H1 (cell line): ENCODE measurements at regions not wholly inside any gene's neighbourhood (a gene's known extent, or its start where the extent isn't known, plus 50 kb on each side); places are given as distances from the start of the nearest gene placed in this dataset.

ENCODE experiments used
- CTCF ChIA-PET: fragments of 300-600 bp; sonication (Branson Sonifier 250); formaldehyde crosslinking; loops from one replicate; lab custom pipeline; 2021; ENCODE audit not compliant: partially characterized antibody; lab: Charles Lee
- POLR2A ChIA-PET: fragments of 300-600 bp; sonication (Branson Sonifier 250); formaldehyde crosslinking; loops from one replicate; lab custom pipeline; 2021; ENCODE audit warnings: inconsistent platforms; ENCODE audit not compliant: partially characterized antibody; lab: Charles Lee
- DNase-seq, 2 experiments: peaks; one replicate each; pipeline versions ENCODE4 v3.0.0 to v3.0.0-alpha.2; 2010 to 2022; ENCODE audit warnings: low spot score in 2 of 2, low read depth in 1 of 2, mixed read lengths in 1 of 2
- FAIRE-seq: peaks from 2 replicates; lab custom pipeline; 2011; peaks lifted over from hg19 to GRCh38; lab: Jason Lieb, UNC
- H2AFZ ChIP-seq: 2 replicates; pipeline ENCODE4 v1.8.1; 2012; ENCODE audit warnings: low read length, inconsistent platforms
- H2AK5ac ChIP-seq: 2 replicates; pipeline ENCODE4 v1.6.1; 2013; ENCODE audit warnings: low read depth, low read length
- H2BK120ac ChIP-seq: replicated peaks from 2 replicates; pipeline ENCODE3; 2013; ENCODE audit warnings: low read depth, low read length, inconsistent platforms
- H2BK12ac ChIP-seq: 2 replicates; pipeline ENCODE4 v1.6.1; 2013; ENCODE audit warnings: low read depth, low read length
- H2BK15ac ChIP-seq: 2 replicates; pipeline ENCODE4 v1.6.1; 2013; ENCODE audit warnings: low read length
- H2BK20ac ChIP-seq: 2 replicates; pipeline ENCODE4 v1.6.1; 2013; ENCODE audit warnings: low read length
- H2BK5ac ChIP-seq: 2 replicates; pipeline ENCODE4 v1.6.1; 2013; ENCODE audit warnings: low read depth, low read length
- H3K14ac ChIP-seq: 2 replicates; pipeline ENCODE4 v1.6.1; 2013; ENCODE audit warnings: inconsistent platforms; ENCODE audit not compliant: insufficient read length
- H3K18ac ChIP-seq: 2 replicates; pipeline ENCODE4 v1.6.1; 2013; ENCODE audit warnings: low read length; ENCODE audit errors: extremely low read depth
- H3K23ac ChIP-seq: 2 replicates; pipeline ENCODE4 v1.6.1; 2013; ENCODE audit warnings: inconsistent platforms; ENCODE audit not compliant: insufficient read length
- H3K23me2 ChIP-seq: 2 replicates; pipeline ENCODE4 v1.6.1; 2013; ENCODE audit warnings: low read depth, low read length
- H3K27ac ChIP-seq: 2 replicates; pipeline ENCODE4 v1.6.1; 2011; ENCODE audit warnings: low read depth, low read length, inconsistent platforms
- H3K27me3 ChIP-seq, 4 experiments: replicated peaks in 1 of 4; 1 replicate in 1 of 4; 2 replicates in 3 of 4; pipeline versions ENCODE4 v1.6.1 to v1.8.1; 2011 to 2013; ENCODE audit warnings: low read length in 3 of 4, mild to moderate bottlenecking in 3 of 4, inconsistent platforms in 2 of 4, mixed read lengths in 2 of 4, moderate library complexity in 1 of 4; ENCODE audit not compliant: control insufficient read depth in 3 of 4, insufficient read depth in 3 of 4; ENCODE audit errors: extremely low read depth in 1 of 4
- H3K36me3 ChIP-seq, 4 experiments: 2 replicates each; pipeline versions ENCODE4 v1.6.1 to v1.8.1; 2011 to 2013; ENCODE audit warnings: mild to moderate bottlenecking in 4 of 4, low read length in 3 of 4, moderate library complexity in 2 of 4, control low read depth in 1 of 4, inconsistent platforms in 1 of 4; ENCODE audit not compliant: insufficient read depth in 4 of 4, control insufficient read depth in 2 of 4
- H3K4ac ChIP-seq: replicated peaks from 2 replicates; pipeline ENCODE3; 2013; ENCODE audit warnings: low read length, low read depth, mixed read lengths, inconsistent platforms; ENCODE audit not compliant: insufficient read length
- H3K4me1 ChIP-seq, 4 experiments: replicated peaks in 1 of 4; 1 replicate in 1 of 4; 2 replicates in 3 of 4; pipeline versions ENCODE4 v1.6.1 to v1.8.1; 2011 to 2013; ENCODE audit warnings: low read length in 3 of 4, inconsistent platforms in 2 of 4, mixed read lengths in 1 of 4; ENCODE audit not compliant: insufficient read depth in 4 of 4, control insufficient read depth in 3 of 4
- H3K4me2 ChIP-seq, 2 experiments: 2 replicates each; pipeline versions ENCODE4 v1.6.1 to v1.8.1; 2011 to 2013; ENCODE audit warnings: low read depth in 2 of 2, low read length in 2 of 2, control low read depth in 1 of 2, inconsistent platforms in 1 of 2, mild to moderate bottlenecking in 1 of 2; ENCODE audit not compliant: insufficient read depth in 1 of 2
- H3K4me3 ChIP-seq, 4 experiments: fragments of 200-600, 300-600 bp in 1 of 4; sonication (generic), shearing (Covaris generic), sonication (Bioruptor Twin) in 1 of 4; 2 replicates each; pipeline versions ENCODE4 v1.5.1 to v1.8.1; 2011 to 2016; ENCODE audit warnings: low read length in 4 of 4, low read depth in 3 of 4, control low read depth in 2 of 4, inconsistent platforms in 2 of 4, mild to moderate bottlenecking in 2 of 4, mixed read lengths in 1 of 4, moderate library complexity in 1 of 4; ENCODE audit not compliant: insufficient read depth in 2 of 4; ENCODE audit errors: extremely low read depth in 1 of 4
- H3K56ac ChIP-seq: replicated peaks from 2 replicates; pipeline ENCODE3; 2013; ENCODE audit warnings: low read depth, mild to moderate bottlenecking, mixed read lengths, low read length, inconsistent platforms; ENCODE audit not compliant: insufficient read length
- H3K79me1 ChIP-seq: 2 replicates; pipeline ENCODE4 v1.6.1; 2013; ENCODE audit warnings: low read depth, low read length, control low read depth
- H3K79me2 ChIP-seq, 2 experiments: 2 replicates each; pipeline versions ENCODE4 v1.6.1 to v1.8.1; 2012 to 2013; ENCODE audit warnings: low read length in 2 of 2, mild to moderate bottlenecking in 2 of 2, inconsistent platforms in 1 of 2; ENCODE audit not compliant: insufficient read depth in 2 of 2, control insufficient read depth in 1 of 2
- H3K9ac ChIP-seq, 4 experiments: replicated peaks in 1 of 4; 1 replicate in 1 of 4; 2 replicates in 3 of 4; pipeline versions ENCODE4 v1.6.1 to v1.8.1; 2011 to 2013; ENCODE audit warnings: low read depth in 3 of 4, low read length in 3 of 4, control low read depth in 2 of 4, mild to moderate bottlenecking in 2 of 4, moderate library complexity in 2 of 4, inconsistent platforms in 1 of 4; ENCODE audit errors: extremely low read depth in 1 of 4
- H3K9me3 ChIP-seq, 2 experiments: 2 replicates each; pipeline versions ENCODE4 v1.6.1 to v1.8.1; 2012 to 2013; ENCODE audit warnings: mild to moderate bottlenecking in 2 of 2, moderate library complexity in 2 of 2, control low read depth in 1 of 2, inconsistent platforms in 1 of 2, low read depth in 1 of 2, low read length in 1 of 2, mixed read lengths in 1 of 2; ENCODE audit not compliant: insufficient read depth in 2 of 2
- H4K20me1 ChIP-seq, 2 experiments: replicated peaks in 1 of 2; 2 replicates each; pipeline versions ENCODE3 to v1.8.1; 2011 to 2013; ENCODE audit warnings: inconsistent platforms in 2 of 2, low read length in 2 of 2, mild to moderate bottlenecking in 1 of 2; ENCODE audit not compliant: insufficient read depth in 2 of 2, control insufficient read depth in 1 of 2
- H4K5ac ChIP-seq: 2 replicates; pipeline ENCODE4 v1.6.1; 2013; ENCODE audit warnings: low read length, low read depth, mixed read lengths, inconsistent platforms; ENCODE audit not compliant: insufficient read length
- H4K8ac ChIP-seq: 2 replicates; pipeline ENCODE4 v1.8.0; 2013; ENCODE audit warnings: mild to moderate bottlenecking, moderate library complexity, low read length, inconsistent platforms; ENCODE audit not compliant: insufficient read depth; ENCODE audit errors: extremely low read depth
- H4K91ac ChIP-seq: replicated peaks from 2 replicates; pipeline ENCODE3; 2013; ENCODE audit warnings: low read length, mixed read lengths, inconsistent platforms; ENCODE audit not compliant: insufficient read length
- ASH2L ChIP-seq: fragments of 200-600, 300-600 bp; sonication (generic); IDR thresholded peaks from one replicate; pipeline ENCODE4 v1.7.1; 2017; ENCODE audit warnings: low read length
- EGR1 ChIP-seq: IDR thresholded peaks from 2 replicates; pipeline ENCODE4 v1.6.1; 2011; ENCODE audit warnings: low read depth, low read length, borderline replicate concordance
- HDAC6 ChIP-seq: IDR thresholded peaks from one replicate; pipeline ENCODE4 v1.7.1; 2012; ENCODE audit warnings: low read depth, mild to moderate bottlenecking, inconsistent platforms, low read length, moderate library complexity
- MAX ChIP-seq: IDR thresholded peaks from 2 replicates; pipeline ENCODE4 v1.6.1; 2012; ENCODE audit warnings: inconsistent platforms
- PHF8 ChIP-seq: fragments of 200-600 bp; sonication (generic); conservative IDR thresholded peaks from 2 replicates; pipeline ENCODE4 v1.7.1; 2012; ENCODE audit warnings: low read depth, mild to moderate bottlenecking, inconsistent platforms, low read length, moderate library complexity
- WGBS, 2 experiments: shearing (Covaris generic) in 1 of 2; methylation state at CpG; one replicate each; pipeline versions ENCODE4 v1.1.6 to v1.1.7; 2013 to 2015; ENCODE audit warnings: low lambda C conversion rate in 2 of 2, mixed read lengths in 2 of 2, inconsistent platforms in 1 of 2, low coverage in 1 of 2, missing lambda C conversion rate in 1 of 2; ENCODE audit not compliant: insufficient replicate concordance in 2 of 2, insufficient coverage in 1 of 2, insufficient read length in 1 of 2; ENCODE audit errors: extremely low coverage in 1 of 2, missing lambda C conversion rate in 1 of 2; 5-methylcytosine and 5-hydroxymethylcytosine counted together

DNA sequence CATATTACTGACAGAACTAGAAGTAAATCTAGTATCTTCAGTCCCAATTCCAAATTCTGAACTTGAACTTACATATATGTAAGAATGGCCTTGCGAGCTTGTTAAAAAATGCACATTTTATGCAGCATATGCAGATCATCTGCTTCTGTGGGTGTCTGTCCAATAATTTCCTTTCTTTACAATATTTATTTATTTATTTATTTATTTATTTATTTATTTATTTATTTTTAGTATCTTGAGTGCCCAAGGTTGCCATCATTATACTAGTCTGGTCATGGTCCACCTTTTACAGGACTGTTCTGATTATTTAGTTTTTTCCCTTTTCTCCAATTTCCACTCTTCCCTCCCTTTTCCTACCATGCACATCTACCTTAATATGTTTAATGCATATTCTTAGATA is 528.4 kb downstream of the COL12A1 start:
- Histone ChIP-seq H4K91ac (no peak overlapping the region), H3K36me3 (no peaks in the 10 kb centered on the region), H3K4me1 (no peaks in the 10 kb centered on the region), H2BK15ac (no peak overlapping the region), H2BK5ac (no peak overlapping the region), H3K79me2 (no peaks in the 10 kb centered on the region), H4K8ac (no peak overlapping the region), H2BK120ac (no peak overlapping the region), H3K79me1 (no peaks in the 10 kb centered on the region), H3K14ac (no peak overlapping the region), H2AFZ (no peak overlapping the region), H3K56ac (no peak overlapping the region), H3K4me3 (no peak overlapping the region), H3K23ac (no peak overlapping the region), H4K20me1 (no peaks in the 10 kb centered on the region), H2BK20ac (no peak overlapping the region), H3K4me2 (no peak overlapping the region)
- 85% methylated on average over 1 of the region's 1 CpG; no CpG with 5 or more reads in 1 of the 2 experiments for WGBS, 2 experiments
- CTCF ChIA-PET: interaction anchor here (0.9 kb wide), 1 partner anchor 586 kb away, joined by 3 read pairs; no protein-coding TSS in a partner anchor
- DNase-seq: no peak
- FAIRE-seq: no peak
- TF ChIP-seq HDAC6: no peak
- TF ChIP-seq PHF8: no peak
- no peak for TF ChIP-seq ASH2L
- TF ChIP-seq MAX: no peak
- TF ChIP-seq EGR1: no peak
- TF ChIP-seq, all 59 proteins: peak for 0
- H3K9me3 ChIP-seq: no peaks in the 10 kb centered on the region
- POLR2A ChIA-PET: no interaction called here
- no peak overlapping the region for H3K18ac ChIP-seq
- no peak overlapping the region for H2BK12ac ChIP-seq
- H3K4ac ChIP-seq: no peak overlapping the region
- no peaks in the 10 kb centered on the region for H3K27me3 ChIP-seq
- no peak overlapping the region for H3K27ac ChIP-seq
- H3K9ac ChIP-seq: no peak overlapping the region
- no peak overlapping the region for H4K5ac ChIP-seq
- H3K23me2 ChIP-seq: no peaks in the 10 kb centered on the region
- no peak overlapping the region for H2AK5ac ChIP-seq
